IMR-90 (cell line): ENCODE measurements at regions not wholly inside any gene's neighbourhood (a gene's known extent, or its start where the extent isn't known, plus 50 kb on each side); places are given as distances from the start of the nearest gene placed in this dataset.

Source experiments
- ATAC-seq: fragments of 200-7000 bp; cut with Tn5 transposase; 2 replicates; pipeline ENCODE4 v1.9.1; 2020; ENCODE audit warnings: low read depth, mild to moderate bottlenecking, moderate library complexity
- BruUV-seq: library from RNA; stranded (reverse); fragments of 400-500 nt; replicated peaks from 2 replicates; lab custom pipeline; 2021; lab: Mats Ljungman, UMichigan
- CTCF ChIA-PET: fragments of 300-600 bp; formaldehyde crosslinking; extraction: SDS; loops from one replicate; lab custom pipeline; 2021; ENCODE audit warnings: antibody characterized with exemption; lab: Yijun Ruan, JAX
- POLR2A ChIA-PET: fragments of 300-600 bp; sonication (Branson Sonifier 250); formaldehyde crosslinking; loops from one replicate; lab custom pipeline; 2022; ENCODE audit warnings: antibody characterized with exemption; ENCODE audit not compliant: unreplicated experiment; lab: Charles Lee
- DNase-seq: peaks from one replicate; pipeline ENCODE4 v3.0.0; 2013
- H2AFZ ChIP-seq: replicated peaks from 2 replicates; pipeline ENCODE3; 2013; ENCODE audit warnings: low read length, mild to moderate bottlenecking; ENCODE audit not compliant: poor library complexity
- H2AK5ac ChIP-seq: 2 replicates; pipeline ENCODE4 v1.6.1; 2013; ENCODE audit warnings: low read depth, low read length, inconsistent platforms
- H2AK9ac ChIP-seq: replicated peaks from 2 replicates; pipeline ENCODE3; 2013; ENCODE audit warnings: mild to moderate bottlenecking, low read depth, low read length, moderate library complexity; ENCODE audit not compliant: poor library complexity
- H2BK120ac ChIP-seq: 2 replicates; pipeline ENCODE4 v1.6.1; 2013; ENCODE audit warnings: low read depth, low read length, inconsistent platforms
- H2BK15ac ChIP-seq: 3 replicates; pipeline ENCODE4 v1.6.1; 2013; ENCODE audit warnings: low read depth, low read length, inconsistent platforms
- H2BK20ac ChIP-seq: 2 replicates; pipeline ENCODE4 v1.6.1; 2013; ENCODE audit warnings: low read depth, mild to moderate bottlenecking, inconsistent platforms, low read length, moderate library complexity
- H2BK5ac ChIP-seq: 2 replicates; pipeline ENCODE4 v1.6.1; 2013; ENCODE audit warnings: mild to moderate bottlenecking, low read depth, low read length, inconsistent platforms; ENCODE audit not compliant: poor library complexity, severe bottlenecking
- H3K14ac ChIP-seq: replicated peaks from 2 replicates; pipeline ENCODE4 v1.6.1; 2013; ENCODE audit warnings: low read depth, low read length, inconsistent platforms
- H3K18ac ChIP-seq: 2 replicates; pipeline ENCODE4 v1.6.1; 2013; ENCODE audit warnings: low read depth, low read length, control low read depth
- H3K23ac ChIP-seq: 2 replicates; pipeline ENCODE4 v1.6.1; 2013; ENCODE audit warnings: low read depth, low read length, inconsistent platforms
- H3K27ac ChIP-seq: 2 replicates; pipeline ENCODE4 v1.5.1; 2013; ENCODE audit warnings: mild to moderate bottlenecking, control low read depth, low read length; ENCODE audit not compliant: insufficient read depth
- H3K27me3 ChIP-seq: 2 replicates; pipeline ENCODE4 v1.6.1; 2013; ENCODE audit warnings: low read length; ENCODE audit not compliant: control insufficient read depth, insufficient read depth
- H3K36me3 ChIP-seq: 2 replicates; pipeline ENCODE4 v1.6.1; 2013; ENCODE audit warnings: low read length, mixed read lengths; ENCODE audit not compliant: control insufficient read depth, insufficient read depth
- H3K4ac ChIP-seq: 2 replicates; pipeline ENCODE4 v1.6.1; 2013; ENCODE audit warnings: low read depth, low read length, inconsistent platforms
- H3K4me1 ChIP-seq: 2 replicates; pipeline ENCODE4 v1.6.1; 2013; ENCODE audit warnings: low read length, mixed read lengths; ENCODE audit not compliant: control insufficient read depth, insufficient read depth
- H3K4me2 ChIP-seq: 2 replicates; pipeline ENCODE4 v1.6.1; 2013; ENCODE audit warnings: low read depth, mild to moderate bottlenecking, control low read depth, low read length, moderate library complexity
- H3K4me3 ChIP-seq: 2 replicates; pipeline ENCODE4 v1.5.1; 2013; ENCODE audit warnings: low read depth, mild to moderate bottlenecking, control low read depth, low read length, moderate library complexity; ENCODE audit not compliant: insufficient read depth
- H3K56ac ChIP-seq: 2 replicates; pipeline ENCODE4 v1.6.1; 2013; ENCODE audit warnings: low read length, inconsistent platforms; ENCODE audit not compliant: insufficient read depth; ENCODE audit errors: extremely low read depth
- H3K79me1 ChIP-seq, 2 experiments: 2 replicates each; pipeline ENCODE4 v1.6.1; 2013; ENCODE audit warnings: low read length in 2 of 2, inconsistent platforms in 1 of 2, low read depth in 1 of 2
- H3K9ac ChIP-seq: 2 replicates; pipeline ENCODE4 v1.6.1; 2013; ENCODE audit warnings: low read depth, low read length, control low read depth
- H3K9me1 ChIP-seq: 2 replicates; pipeline ENCODE4 v1.6.1; 2013; ENCODE audit warnings: low read length, inconsistent platforms; ENCODE audit not compliant: insufficient read depth
- H3K9me3 ChIP-seq: 2 replicates; pipeline ENCODE4 v1.6.1; 2013; ENCODE audit warnings: low read length; ENCODE audit not compliant: control insufficient read depth, insufficient read depth
- H4K20me1 ChIP-seq: 2 replicates; pipeline ENCODE4 v1.6.1; 2013; ENCODE audit warnings: low read length, inconsistent platforms; ENCODE audit not compliant: insufficient read depth
- H4K5ac ChIP-seq: 2 replicates; pipeline ENCODE4 v1.6.1; 2013; ENCODE audit warnings: mild to moderate bottlenecking, low read depth, low read length, control low read depth
- H4K8ac ChIP-seq, 2 experiments: 2 replicates each; pipeline ENCODE4 v1.6.1; 2013; ENCODE audit warnings: low read depth in 2 of 2, low read length in 2 of 2, control low read depth in 1 of 2, inconsistent platforms in 1 of 2
- H4K91ac ChIP-seq: 2 replicates; pipeline ENCODE4 v1.6.1; 2013; ENCODE audit warnings: low read depth, low read length, inconsistent platforms; ENCODE audit not compliant: insufficient read depth
- BHLHE40 ChIP-seq: fragments of 150-350 bp; IDR thresholded peaks from 2 replicates; pipeline ENCODE4 v1.6.1; 2016; ENCODE audit warnings: mild to moderate bottlenecking, low read depth, low read length
- CHD1 ChIP-seq: IDR thresholded peaks from 2 replicates; pipeline ENCODE4 v1.6.1; 2012; ENCODE audit warnings: low read depth, low read length, improper control_type of control experiment
- ELK1 ChIP-seq: fragments of 150-350 bp; IDR thresholded peaks from 2 replicates; pipeline ENCODE4 v1.6.1; 2016; ENCODE audit warnings: low read depth, mild to moderate bottlenecking, low read length, moderate library complexity, borderline replicate concordance
- FOS ChIP-seq: fragments of 150-350 bp; IDR thresholded peaks from 2 replicates; pipeline ENCODE4 v1.6.1; 2016; ENCODE audit warnings: low read depth, low read length
- MAZ ChIP-seq: IDR thresholded peaks from 2 replicates; pipeline ENCODE4 v1.6.1; 2012; ENCODE audit warnings: low read depth, mild to moderate bottlenecking, low read length, improper control_type of control experiment, moderate library complexity, borderline replicate concordance
- MXI1 ChIP-seq: IDR thresholded peaks from 2 replicates; pipeline ENCODE4 v1.6.1; 2012; ENCODE audit warnings: low read depth, mild to moderate bottlenecking, low read length, moderate library complexity, borderline replicate concordance
- NFE2L2 ChIP-seq: fragments of 150-350 bp; IDR thresholded peaks from 2 replicates; pipeline ENCODE4 v1.6.1; 2016; ENCODE audit warnings: low read depth, mild to moderate bottlenecking, low read length
- POLR2A ChIP-seq: IDR thresholded peaks from 2 replicates; pipeline ENCODE4 v1.6.1; 2012; ENCODE audit warnings: mild to moderate bottlenecking, low read depth, low read length
- RAD21 ChIP-seq: IDR thresholded peaks from 2 replicates; pipeline ENCODE4 v1.6.1; 2012; ENCODE audit warnings: low read length, improper control_type of control experiment
- RFX5 ChIP-seq: IDR thresholded peaks from 2 replicates; pipeline ENCODE4 v1.8.0; 2012; ENCODE audit warnings: low read depth, mild to moderate bottlenecking, low read length, moderate library complexity
- SMC3 ChIP-seq: fragments of 150-350 bp; IDR thresholded peaks from 2 replicates; pipeline ENCODE4 v1.6.1; 2016; ENCODE audit warnings: low read depth, mild to moderate bottlenecking, antibody characterized with exemption, low read length, moderate library complexity
- WGBS, 2 experiments: methylation state at CpG; one replicate each; pipeline versions ENCODE4 v1.1.5 to v1.1.7; 2013; ENCODE audit warnings: missing lambda C conversion rate in 2 of 2; ENCODE audit not compliant: insufficient read length in 1 of 2; ENCODE audit errors: extremely low coverage in 2 of 2; 5-methylcytosine and 5-hydroxymethylcytosine counted together
- dilution Hi-C: fragments of 300-500 bp; cut with HindIII; formaldehyde crosslinking; loops from one replicate; pipeline ENCODE4 v1.14.3; 2018; ENCODE audit warnings: low sequenced_read_pairs; ENCODE audit not compliant: unreplicated experiment
- in situ Hi-C: fragments of 300-500 bp; cut with MboI; formaldehyde crosslinking; loops from 3 replicates; pipeline ENCODE4 v1.14.3; 2019; ENCODE audit warnings: low sequenced_read_pairs, inconsistent platforms, mixed read lengths
- intact Hi-C: fragments of 100-400 bp; cut with micrococcal nuclease; formaldehyde crosslinking; loops from 2 replicates; pipeline ENCODE4 v1.10.0; 2022
- TF ChIP-seq, protein P1 (sequence below): fragments of 150-350 bp; IDR thresholded peaks from 2 replicates; pipeline ENCODE4 v1.6.1; 2017; ENCODE audit warnings: mild to moderate bottlenecking, antibody characterized with exemption, low read length, low read depth
- TF ChIP-seq, protein P2 (sequence below): conservative IDR thresholded peaks from 2 replicates; pipeline ENCODE4 v1.5.1; 2012; ENCODE audit warnings: mild to moderate bottlenecking, low read depth, low read length, improper control_type of control experiment

- Histone ChIP-seq H3K18ac (no peak overlapping the region), H3K9me1 (no peaks in the 10 kb centered on the region), H3K23ac (no peak overlapping the region), H2AFZ (no peak overlapping the region), H4K20me1 (no peaks in the 10 kb centered on the region), H3K9me3 (peaks cover 2% of the 10 kb centered on the region; the same call in 1 of the 2 replicates), H3K14ac (no peak overlapping the region), H2BK15ac (no peak overlapping the region), H3K4me3 (no peak overlapping the region), H2AK5ac (no peak overlapping the region), H4K91ac (no peak overlapping the region), H2BK5ac (no peak overlapping the region), H3K56ac (no peak overlapping the region), H3K79me1 (no peaks in the 10 kb centered on the region), H2BK20ac (no peak overlapping the region), H3K4me2 (no peak overlapping the region), H3K4ac (no peak overlapping the region), H2BK120ac (no peak overlapping the region), H4K8ac (no peak overlapping the region), H3K27me3 (peaks cover 17% of the 10 kb centered on the region), H3K27ac (no peak overlapping the region), H3K36me3 (no peaks in the 10 kb centered on the region), H3K9ac (no peak overlapping the region), H4K5ac (no peak overlapping the region), H3K4me1 (no peaks in the 10 kb centered on the region), H2AK9ac (no peak overlapping the region)
- no TSS peak for BruUV-seq
- in situ Hi-C loops: no loop called here
- intact Hi-C loops: no loop called here
- no CpG with 5 or more reads among the region's 9 CpGs for WGBS, 2 experiments
- DNase-seq: no peak
- no peak for TF ChIP-seq RAD21
- TF ChIP-seq CHD1: no peak
- TF ChIP-seq MXI1: no peak
- TF ChIP-seq RFX5: no peak
- TF ChIP-seq, protein P1, sequence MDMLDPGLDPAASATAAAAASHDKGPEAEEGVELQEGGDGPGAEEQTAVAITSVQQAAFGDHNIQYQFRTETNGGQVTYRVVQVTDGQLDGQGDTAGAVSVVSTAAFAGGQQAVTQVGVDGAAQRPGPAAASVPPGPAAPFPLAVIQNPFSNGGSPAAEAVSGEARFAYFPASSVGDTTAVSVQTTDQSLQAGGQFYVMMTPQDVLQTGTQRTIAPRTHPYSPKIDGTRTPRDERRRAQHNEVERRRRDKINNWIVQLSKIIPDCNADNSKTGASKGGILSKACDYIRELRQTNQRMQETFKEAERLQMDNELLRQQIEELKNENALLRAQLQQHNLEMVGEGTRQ: no peak
- TF ChIP-seq, protein P2, sequence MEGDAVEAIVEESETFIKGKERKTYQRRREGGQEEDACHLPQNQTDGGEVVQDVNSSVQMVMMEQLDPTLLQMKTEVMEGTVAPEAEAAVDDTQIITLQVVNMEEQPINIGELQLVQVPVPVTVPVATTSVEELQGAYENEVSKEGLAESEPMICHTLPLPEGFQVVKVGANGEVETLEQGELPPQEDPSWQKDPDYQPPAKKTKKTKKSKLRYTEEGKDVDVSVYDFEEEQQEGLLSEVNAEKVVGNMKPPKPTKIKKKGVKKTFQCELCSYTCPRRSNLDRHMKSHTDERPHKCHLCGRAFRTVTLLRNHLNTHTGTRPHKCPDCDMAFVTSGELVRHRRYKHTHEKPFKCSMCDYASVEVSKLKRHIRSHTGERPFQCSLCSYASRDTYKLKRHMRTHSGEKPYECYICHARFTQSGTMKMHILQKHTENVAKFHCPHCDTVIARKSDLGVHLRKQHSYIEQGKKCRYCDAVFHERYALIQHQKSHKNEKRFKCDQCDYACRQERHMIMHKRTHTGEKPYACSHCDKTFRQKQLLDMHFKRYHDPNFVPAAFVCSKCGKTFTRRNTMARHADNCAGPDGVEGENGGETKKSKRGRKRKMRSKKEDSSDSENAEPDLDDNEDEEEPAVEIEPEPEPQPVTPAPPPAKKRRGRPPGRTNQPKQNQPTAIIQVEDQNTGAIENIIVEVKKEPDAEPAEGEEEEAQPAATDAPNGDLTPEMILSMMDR: no peak
- no peak for TF ChIP-seq NFE2L2
- no peak for TF ChIP-seq SMC3
- no peak for TF ChIP-seq MAZ
- no peak for TF ChIP-seq ELK1
- no peak for TF ChIP-seq POLR2A
- TF ChIP-seq FOS: no peak
- no peak for TF ChIP-seq BHLHE40
- dilution Hi-C loops: no loop called here
- no peak for ATAC-seq
- POLR2A ChIA-PET: interaction anchor here (0.5 kb wide), 1 partner anchor 96 kb away, joined by 3 read pairs; no protein-coding TSS in a partner anchor
- CTCF ChIA-PET: no interaction called here
Measured at GRCh38 chr15:31255732-31256377, 70.8 kb upstream of the KLF13 start.
